RWPE1 (cell line): ENCODE measurements at regions not wholly inside any gene's neighbourhood (a gene's known extent, or its start where the extent isn't known, plus 50 kb on each side); places are given as distances from the start of the nearest gene placed in this dataset.

Experiments used
- CTCF ChIA-PET: fragments of 350-600 bp; sonication (Branson Sonifier 250); formaldehyde crosslinking; extraction: SDS; loops from one replicate; lab custom pipeline; 2021; lab: Yijun Ruan, JAX
- POLR2A ChIA-PET: fragments of 400-600 bp; formaldehyde crosslinking; extraction: SDS; loops from one replicate; lab custom pipeline; 2020; ENCODE audit warnings: antibody characterized with exemption; ENCODE audit not compliant: low non-redundant PET; lab: Yijun Ruan, JAX
- DNase-seq: peaks from one replicate; pipeline ENCODE4 v3.0.0; 2012; ENCODE audit warnings: low spot score
- H3K27ac ChIP-seq: fragments of 450-650 bp; 2 replicates; pipeline ENCODE4 v1.5.1; 2017
- CTCF ChIP-seq: fragments of 450-650 bp; conservative IDR thresholded peaks from 2 replicates; pipeline ENCODE4 v1.5.1; 2017; ENCODE audit warnings: low read depth, mild to moderate bottlenecking

DNA sequence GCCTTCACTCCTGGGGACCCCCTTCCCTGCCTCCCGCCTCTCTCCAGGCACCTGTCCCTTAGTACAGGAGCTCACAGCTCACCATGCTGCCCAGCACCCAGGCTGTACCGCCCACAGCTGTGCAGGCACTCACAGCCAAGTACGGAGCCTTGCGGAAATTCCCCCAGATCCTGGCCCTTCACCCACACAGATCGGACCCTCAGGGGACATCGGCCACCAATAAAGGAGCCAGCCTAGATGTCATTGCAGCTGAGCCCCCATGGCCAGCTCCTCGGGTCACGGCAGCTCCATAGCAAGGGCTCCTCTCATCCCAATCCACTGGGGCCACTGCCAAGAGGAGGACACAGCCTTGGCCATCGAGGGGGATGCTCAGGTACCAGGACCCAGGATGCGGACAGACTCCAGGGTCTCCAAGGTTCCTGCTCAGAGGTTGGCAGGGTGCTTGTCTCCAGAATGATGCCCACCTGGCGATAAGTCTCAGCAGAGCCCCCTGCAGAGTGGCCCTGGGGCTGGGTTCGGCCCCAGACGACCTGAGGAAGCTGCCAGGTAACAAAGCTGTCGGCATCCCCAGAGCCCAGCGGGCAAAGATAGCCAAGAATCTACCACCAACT, 82.3 kb downstream of the YTHDF1 start:
- no peak for TF ChIP-seq CTCF
- POLR2A ChIA-PET, result no interaction called here
- DNase-seq, result no peak
- CTCF ChIA-PET, result interaction anchor here (0.6 to 0.8 kb wide), 2 partner anchors 12 to 67 kb away, joined by 3 to 5 read pairs; no protein-coding TSS in a partner anchor
- H3K27ac ChIP-seq, result no peak overlapping the region

GRCh38 chr20:63132715-63133471, 83.0 kb downstream of the YTHDF1 start:
- POLR2A ChIA-PET, result no interaction called here
- CTCF ChIA-PET, result interaction anchor here (0.6 kb wide), 1 partner anchor 11 kb away, joined by 3 read pairs; no protein-coding TSS in a partner anchor

GRCh38 chr20:63132131-63132714, 83.7 kb downstream of the YTHDF1 start:
- ChIA-PET POLR2A (no interaction called here), CTCF (no interaction called here)
- DNase-seq, result no peak
- no peak for TF ChIP-seq CTCF
- no peak overlapping the region for H3K27ac ChIP-seq

More at GRCh38 chr20:63132715-63133471, 83.0 kb downstream of the YTHDF1 start:
- no peak for TF ChIP-seq CTCF
- DNase-seq, result no peak
- no peak overlapping the region for H3K27ac ChIP-seq

DNA sequence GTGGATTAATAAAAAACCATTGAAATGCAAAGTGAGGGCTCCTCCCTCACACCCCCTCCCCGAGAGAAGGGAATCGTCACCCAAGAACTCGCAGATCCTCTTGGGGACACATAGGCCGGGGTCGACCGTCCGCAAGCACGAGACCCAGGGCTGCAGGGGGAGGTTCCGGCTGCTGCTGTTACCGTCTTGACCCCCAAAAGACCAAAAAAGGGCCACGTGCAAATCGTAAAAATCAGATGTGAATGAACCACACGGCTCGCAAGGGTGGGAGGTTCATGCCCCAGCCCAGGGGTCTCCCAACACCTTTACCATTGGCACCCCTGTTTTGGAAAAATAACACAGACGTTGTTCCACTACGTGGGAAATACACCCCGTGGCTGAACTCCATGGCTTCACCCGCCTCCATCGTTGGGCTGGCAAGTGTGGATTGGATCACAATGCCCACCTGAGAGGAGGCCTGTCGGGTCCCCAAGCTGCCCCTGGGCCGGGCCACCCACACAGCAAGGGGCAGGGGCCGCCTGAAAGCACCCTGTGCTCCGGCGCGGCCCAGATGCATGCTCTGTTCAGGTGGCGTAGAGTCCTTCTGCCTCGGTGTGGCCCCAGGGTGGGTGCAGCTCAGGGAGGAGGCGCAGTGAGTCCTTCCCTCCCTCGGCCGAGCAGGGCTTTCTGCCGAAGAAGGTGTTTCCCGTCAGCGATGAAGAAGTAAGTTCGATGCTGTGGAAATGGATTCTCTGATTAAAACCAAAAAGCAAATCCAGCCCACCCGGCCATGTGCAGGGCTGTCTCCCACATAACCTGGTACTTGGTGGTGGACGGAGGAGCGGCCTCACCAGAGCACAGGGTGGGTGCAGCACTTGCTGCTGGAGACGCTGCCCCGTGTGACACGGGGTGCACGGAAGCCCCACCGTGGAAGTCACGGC, 85.0 kb downstream of the YTHDF1 start:
- ChIA-PET CTCF (no interaction called here), POLR2A (no interaction called here)
- no peak overlapping the region for H3K27ac ChIP-seq
- no peak for TF ChIP-seq CTCF
- DNase-seq, result no peak

DNA sequence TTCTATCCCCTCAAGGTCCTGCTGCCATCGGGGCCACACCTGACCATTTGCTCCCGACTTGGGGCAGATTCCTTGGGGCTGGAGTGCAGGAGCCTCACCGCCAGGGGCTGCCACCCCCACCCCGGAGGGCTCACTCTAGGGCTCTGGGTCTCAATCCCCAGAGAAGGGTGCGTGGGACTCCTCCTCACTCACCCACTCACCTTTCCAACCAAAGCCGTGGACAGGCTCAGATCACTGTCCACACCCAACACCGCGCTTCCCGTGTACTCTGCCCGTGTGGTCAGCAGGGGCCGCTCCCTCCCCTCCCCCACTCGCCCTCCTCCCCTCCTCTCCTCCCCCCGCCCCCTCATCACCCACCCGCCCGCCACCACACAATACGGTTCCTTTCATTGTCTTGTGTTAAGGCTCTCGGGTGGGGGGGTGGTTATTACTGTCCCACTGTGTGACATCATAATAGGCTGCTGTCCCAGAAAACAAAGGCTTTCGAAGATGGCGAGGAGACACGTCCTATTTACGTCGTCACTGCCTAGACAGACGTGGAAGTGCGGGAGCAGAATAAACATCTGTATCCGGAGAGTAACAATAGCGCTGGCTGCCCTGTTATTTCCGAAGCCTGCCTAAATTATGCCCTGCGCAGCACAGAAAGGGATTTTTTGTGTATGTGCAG, 85.8 kb downstream of the YTHDF1 start:
- POLR2A ChIA-PET, result no interaction called here
- TF ChIP-seq CTCF, result no peak
- CTCF ChIA-PET, result no interaction called here
- no peak for DNase-seq
- no peak overlapping the region for H3K27ac ChIP-seq
